Right cardiac atrium (tissue), 5 donors: ENCODE measurements at regions not wholly inside any gene's neighbourhood (a gene's known extent, or its start where the extent isn't known, plus 50 kb on each side); places are given as distances from the start of the nearest gene placed in this dataset.
"Not testable (repeated sequence)": the region's sequence is repeated elsewhere in the genome, so short reads cannot be mapped to it uniquely, and the experiment has no call there.

Source experiments
- ATAC-seq, 2 donors: fragments of 200-7000 bp; cut with Tn5 transposase; one replicate each; pipeline versions ENCODE4 v1.8.0 to v1.9.1; 2020; ENCODE audit warnings: moderate library complexity in 2 of 2, mild to moderate bottlenecking in 1 of 2
- DNase-seq, 3 donors: peaks; one replicate each; pipeline ENCODE4 v3.0.0-alpha.2; 2020
- H3K27ac ChIP-seq: one replicate; pipeline ENCODE4 v1.5.1; 2013; ENCODE audit warnings: mild to moderate bottlenecking, low read length, control low read depth, moderate library complexity
- H3K27me3 ChIP-seq: one replicate; pipeline ENCODE4 v1.6.1; 2013; ENCODE audit not compliant: control insufficient read depth, insufficient read depth
- H3K4me1 ChIP-seq: one replicate; pipeline ENCODE4 v1.6.1; 2013; ENCODE audit warnings: low read length; ENCODE audit not compliant: control insufficient read depth, insufficient read depth
- H3K4me3 ChIP-seq: one replicate; pipeline ENCODE4 v1.5.1; 2013; ENCODE audit warnings: low read length, control low read depth
- H3K9me3 ChIP-seq: one replicate; pipeline ENCODE4 v1.6.1; 2013; ENCODE audit warnings: low read length; ENCODE audit not compliant: control insufficient read depth
- WGBS: extraction: QIAGEN DNeasy Blood & Tissue Kit; methylation state at CpG from one replicate; pipeline ENCODE4 v1.1.7; 2013; 5-methylcytosine and 5-hydroxymethylcytosine counted together
- intact Hi-C, 4 donors: fragments of 100-400 bp; cut with DNase I; formaldehyde crosslinking; loops; one replicate each; pipeline versions ENCODE4 v1.11.0 to v1.14.0; 2022 to 2023
- donor health status: healthy with polysubstance abuse.
- donor health status: DM: no; HTN: yes; CAD: no.
- donor health status: DM: no; HTN: no; CAD: no.
- donor health status: DM: no; HTN: yes; CAD: no; lungs with severe emphysema.
- donor health status: DM: yes; HTN: yes; CAD: no.

GRCh38 chr2:142727821-142728478 lies 149.5 kb upstream of the KYNU start:
- intact Hi-C loops, H3K9me3 ChIP-seq, H3K4me1 ChIP-seq, ATAC-seq, H3K4me3 ChIP-seq, H3K27ac ChIP-seq, H3K27me3 ChIP-seq: not testable (repeated sequence)
- 90% methylated on average over 17 of the region's 17 CpGs for WGBS
- DNase-seq = peak in 1 of 3 donors; percentile 20

- Histone ChIP-seq H3K27me3 (no peaks in the 10 kb centered on the region), H3K27ac (no peak overlapping the region), H3K4me1 (no peaks in the 10 kb centered on the region), H3K4me3 (no peak overlapping the region), H3K9me3 (no peaks in the 10 kb centered on the region)
- intact Hi-C loops = no loop called here
- ATAC-seq (no peak), DNase-seq (no peak)
- WGBS = 91% methylated on average over 2 of the region's 2 CpGs
These were observed 152.1 kb upstream of the KYNU start for GRCh38 chr2:142725386-142725785.

GRCh38 chr2:142724713-142725349 lies 152.6 kb upstream of the KYNU start:
- intact Hi-C loops = no loop called here
- no peaks in the 10 kb centered on the region for H3K9me3 ChIP-seq
- no peak for ATAC-seq
- no peak overlapping the region for H3K4me3 ChIP-seq
- H3K27me3 ChIP-seq = no peaks in the 10 kb centered on the region
- no peaks in the 10 kb centered on the region for H3K4me1 ChIP-seq
- DNase-seq = no peak
- WGBS = 61% methylated on average over 2 of the region's 2 CpGs
- no peak overlapping the region for H3K27ac ChIP-seq

GRCh38 chr2:142724186-142724585 lies 153.3 kb upstream of the KYNU start:
- Histone ChIP-seq H3K4me3 (no peak overlapping the region), H3K9me3 (no peaks in the 10 kb centered on the region), H3K4me1 (no peaks in the 10 kb centered on the region), H3K27ac (no peak overlapping the region), H3K27me3 (no peaks in the 10 kb centered on the region)
- ATAC-seq = no peak
- intact Hi-C loops = no loop called here
- DNase-seq = no peak

- H3K4me3 ChIP-seq = no peak overlapping the region
- H3K4me1 ChIP-seq = no peaks in the 10 kb centered on the region
- no peak for DNase-seq
- intact Hi-C loops = no loop called here
- H3K9me3 ChIP-seq = no peaks in the 10 kb centered on the region
- no peak for ATAC-seq
- no peak overlapping the region for H3K27ac ChIP-seq
- H3K27me3 ChIP-seq = no peaks in the 10 kb centered on the region
- WGBS = 86% methylated on average over 1 of the region's 1 CpG
These were observed 154.2 kb upstream of the KYNU start for GRCh38 chr2:142723236-142723635.

GRCh38 chr2:142722569-142722968 lies 154.9 kb upstream of the KYNU start:
- Histone ChIP-seq H3K27me3 (no peaks in the 10 kb centered on the region), H3K27ac (no peak overlapping the region), H3K4me1 (no peaks in the 10 kb centered on the region), H3K4me3 (no peak overlapping the region), H3K9me3 (no peaks in the 10 kb centered on the region)
- DNase-seq = no peak
- no peak for ATAC-seq
- intact Hi-C loops = no loop called here

GRCh38 chr2:142722086-142722485 lies 155.4 kb upstream of the KYNU start:
- 90% methylated on average over 1 of the region's 1 CpG for WGBS

GRCh38 chr2:142721015-142721414 lies 156.4 kb upstream of the KYNU start:
- Histone ChIP-seq H3K27me3 (no peaks in the 10 kb centered on the region), H3K4me3 (no peak overlapping the region), H3K4me1 (no peaks in the 10 kb centered on the region), H3K27ac (no peak overlapping the region), H3K9me3 (no peaks in the 10 kb centered on the region)
- no peak for DNase-seq
- intact Hi-C loops = no loop called here
- 80% methylated on average over 2 of the region's 2 CpGs for WGBS
- ATAC-seq = no peak

More at GRCh38 chr2:142722086-142722485, 155.4 kb upstream of the KYNU start:
- Histone ChIP-seq H3K4me1 (no peaks in the 10 kb centered on the region), H3K27ac (no peak overlapping the region), H3K4me3 (no peak overlapping the region), H3K9me3 (no peaks in the 10 kb centered on the region), H3K27me3 (no peaks in the 10 kb centered on the region)
- ATAC-seq = no peak
- DNase-seq = no peak
- intact Hi-C loops = no loop called here

GRCh38 chr2:142718576-142719155 lies 158.8 kb upstream of the KYNU start:
- Histone ChIP-seq H3K4me3 (no peak overlapping the region), H3K9me3 (no peaks in the 10 kb centered on the region), H3K27me3 (no peaks in the 10 kb centered on the region), H3K27ac (no peak overlapping the region), H3K4me1 (no peaks in the 10 kb centered on the region)
- WGBS = 64% methylated on average over 7 of the region's 7 CpGs
- intact Hi-C loops = no loop called here
- DNase-seq (no peak), ATAC-seq (no peak)

- no peaks in the 10 kb centered on the region for H3K4me1 ChIP-seq
- WGBS = 64% methylated on average over 6 of the region's 6 CpGs
- H3K4me3 ChIP-seq = no peak overlapping the region
- ATAC-seq (no peak), DNase-seq (no peak)
- no peak overlapping the region for H3K27ac ChIP-seq
- intact Hi-C loops = no loop called here
- no peaks in the 10 kb centered on the region for H3K9me3 ChIP-seq
- H3K27me3 ChIP-seq = no peaks in the 10 kb centered on the region
These were observed 160.8 kb upstream of the KYNU start for GRCh38 chr2:142716463-142717242.

GRCh38 chr2:142714600-142714999 lies 162.9 kb upstream of the KYNU start:
- 86% methylated on average over 2 of the region's 2 CpGs for WGBS

More at GRCh38 chr2:142714600-142714999, 162.9 kb upstream of the KYNU start:
- intact Hi-C loops = no loop called here
- Histone ChIP-seq H3K9me3 (no peaks in the 10 kb centered on the region), H3K4me3 (no peak overlapping the region), H3K27me3 (no peaks in the 10 kb centered on the region), H3K4me1 (no peaks in the 10 kb centered on the region), H3K27ac (no peak overlapping the region)
- no peak for ATAC-seq
- DNase-seq = no peak
